Endodermal cell (in vitro differentiated cells): ENCODE measurements at regions not wholly inside any gene's neighbourhood (a gene's known extent, or its start where the extent isn't known, plus 50 kb on each side); places are given as distances from the start of the nearest gene placed in this dataset.

ENCODE experiments used
- DNase-seq: peaks from one replicate; pipeline ENCODE4 v3.0.0-alpha.2; 2017
- H3K27ac ChIP-seq: 2 replicates; pipeline ENCODE4 v1.5.1; 2013; ENCODE audit warnings: mild to moderate bottlenecking, low read depth, low read length, moderate library complexity
- H3K27me3 ChIP-seq: 2 replicates; pipeline ENCODE4 v1.6.1; 2013; ENCODE audit warnings: mild to moderate bottlenecking, low read length, moderate library complexity; ENCODE audit not compliant: insufficient read depth, control insufficient read depth, poor library complexity, severe bottlenecking
- H3K36me3 ChIP-seq: 2 replicates; pipeline ENCODE4 v1.7.0; 2013; ENCODE audit warnings: mild to moderate bottlenecking, low read length, moderate library complexity; ENCODE audit not compliant: control insufficient read depth, insufficient read depth
- H3K4me1 ChIP-seq: one replicate; pipeline ENCODE4 v1.7.0; 2013; ENCODE audit warnings: low read length; ENCODE audit not compliant: control insufficient read depth, insufficient read depth
- H3K4me3 ChIP-seq: 2 replicates; pipeline ENCODE4 v1.5.1; 2013; ENCODE audit warnings: mild to moderate bottlenecking, low read length, moderate library complexity
- H3K9ac ChIP-seq: 2 replicates; pipeline ENCODE4 v1.6.1; 2013; ENCODE audit warnings: mild to moderate bottlenecking, low read length, moderate library complexity; ENCODE audit not compliant: poor library complexity, severe bottlenecking; ENCODE audit errors: extremely low read depth
- H3K9me3 ChIP-seq: 2 replicates; pipeline ENCODE4 v1.6.1; 2013; ENCODE audit warnings: mild to moderate bottlenecking, low read length, moderate library complexity; ENCODE audit not compliant: control insufficient read depth
- H3K27ac Mint-ChIP-seq: 2 replicates; pipeline ENCODE4 v1.8.0; 2020; ENCODE audit warnings: mixed read lengths
- H3K27me3 Mint-ChIP-seq: 2 replicates; pipeline ENCODE4 v1.8.0; 2021; ENCODE audit warnings: mild to moderate bottlenecking, mixed read lengths; ENCODE audit not compliant: insufficient read depth
- H3K36me3 Mint-ChIP-seq: 2 replicates; pipeline ENCODE4 v1.8.0; 2020; ENCODE audit warnings: low read depth, mixed read lengths
- H3K4me1 Mint-ChIP-seq: 2 replicates; pipeline ENCODE4 v1.8.0; 2020; ENCODE audit warnings: mixed read lengths
- H3K4me3 Mint-ChIP-seq: 2 replicates; pipeline ENCODE4 v1.8.0; 2020; ENCODE audit warnings: mild to moderate bottlenecking, moderate library complexity, mixed read lengths
- H3K9me3 Mint-ChIP-seq: 2 replicates; pipeline ENCODE4 v1.8.0; 2020; ENCODE audit warnings: mild to moderate bottlenecking, mixed read lengths
- WGBS, 2 experiments: methylation state at CpG; one replicate each; pipeline versions ENCODE4 v1.1.5 to v1.1.7; 2013; ENCODE audit warnings: missing lambda C conversion rate in 2 of 2, mixed read lengths in 1 of 2; ENCODE audit not compliant: insufficient coverage in 1 of 2, insufficient read length in 1 of 2; 5-methylcytosine and 5-hydroxymethylcytosine counted together
- TF ChIP-seq, protein P1 (sequence below): fragments of 200-600 bp; sonication (generic); conservative IDR thresholded peaks from 2 replicates; pipeline ENCODE4 v1.5.0; 2021; ENCODE audit warnings: antibody characterized with exemption, mild to moderate bottlenecking

GRCh38 chr18:29501952-29502351, 1325.0 kb upstream of the CDH2 start:
- H3K4me3 ChIP-seq = no peak overlapping the region
- H3K27ac Mint-ChIP-seq = no peak overlapping the region
- TF ChIP-seq, protein P1, sequence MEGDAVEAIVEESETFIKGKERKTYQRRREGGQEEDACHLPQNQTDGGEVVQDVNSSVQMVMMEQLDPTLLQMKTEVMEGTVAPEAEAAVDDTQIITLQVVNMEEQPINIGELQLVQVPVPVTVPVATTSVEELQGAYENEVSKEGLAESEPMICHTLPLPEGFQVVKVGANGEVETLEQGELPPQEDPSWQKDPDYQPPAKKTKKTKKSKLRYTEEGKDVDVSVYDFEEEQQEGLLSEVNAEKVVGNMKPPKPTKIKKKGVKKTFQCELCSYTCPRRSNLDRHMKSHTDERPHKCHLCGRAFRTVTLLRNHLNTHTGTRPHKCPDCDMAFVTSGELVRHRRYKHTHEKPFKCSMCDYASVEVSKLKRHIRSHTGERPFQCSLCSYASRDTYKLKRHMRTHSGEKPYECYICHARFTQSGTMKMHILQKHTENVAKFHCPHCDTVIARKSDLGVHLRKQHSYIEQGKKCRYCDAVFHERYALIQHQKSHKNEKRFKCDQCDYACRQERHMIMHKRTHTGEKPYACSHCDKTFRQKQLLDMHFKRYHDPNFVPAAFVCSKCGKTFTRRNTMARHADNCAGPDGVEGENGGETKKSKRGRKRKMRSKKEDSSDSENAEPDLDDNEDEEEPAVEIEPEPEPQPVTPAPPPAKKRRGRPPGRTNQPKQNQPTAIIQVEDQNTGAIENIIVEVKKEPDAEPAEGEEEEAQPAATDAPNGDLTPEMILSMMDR = no peak
- no peaks in the 10 kb centered on the region for H3K4me1 ChIP-seq
- no peak overlapping the region for H3K27ac ChIP-seq
- H3K9me3 ChIP-seq = no peaks in the 10 kb centered on the region
- WGBS, 2 experiments = 95 to 96% methylated on average over 2 to 3 of the region's 3 CpGs
- no peak overlapping the region for H3K4me3 Mint-ChIP-seq
- no peaks in the 10 kb centered on the region for H3K36me3 Mint-ChIP-seq
- H3K27me3 Mint-ChIP-seq = no peaks in the 10 kb centered on the region
- DNase-seq = no peak
- H3K4me1 Mint-ChIP-seq = no peaks in the 10 kb centered on the region
- no peaks in the 10 kb centered on the region for H3K27me3 ChIP-seq
- H3K9ac ChIP-seq = no peak overlapping the region
- H3K36me3 ChIP-seq = no peaks in the 10 kb centered on the region
- H3K9me3 Mint-ChIP-seq = no peaks in the 10 kb centered on the region

DNA sequence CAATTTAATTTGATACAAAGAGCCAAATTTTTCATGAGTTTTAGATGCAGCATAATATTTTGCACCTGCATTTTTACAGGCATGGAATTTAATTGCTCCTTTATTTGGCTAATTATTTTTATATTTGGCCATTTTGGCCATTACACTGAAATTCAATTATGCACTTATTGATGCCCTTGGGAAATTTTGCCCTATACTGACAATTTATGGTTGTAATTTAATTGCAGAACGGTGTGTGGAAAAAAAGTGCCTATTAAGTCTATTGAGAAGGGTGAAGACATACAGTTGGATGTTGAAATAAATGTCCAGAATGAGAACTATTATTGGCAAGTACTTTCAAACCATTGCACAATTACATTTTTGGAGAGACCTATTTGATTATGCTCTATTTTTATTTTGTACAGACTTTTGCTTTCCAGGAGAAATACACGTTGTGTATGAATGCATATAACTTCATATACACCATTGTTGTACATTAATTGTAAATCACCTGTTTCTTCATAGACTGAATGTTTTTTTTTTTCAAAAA, 1319.3 kb upstream of the CDH2 start:
- DNase-seq = no peak
- H3K36me3 ChIP-seq = no peaks in the 10 kb centered on the region
- Mint-ChIP-seq H3K9me3 (no peaks in the 10 kb centered on the region), H3K36me3 (no peaks in the 10 kb centered on the region), H3K27ac (no peak overlapping the region), H3K4me1 (no peaks in the 10 kb centered on the region), H3K4me3 (no peak overlapping the region), H3K27me3 (no peaks in the 10 kb centered on the region)
- H3K4me1 ChIP-seq = no peaks in the 10 kb centered on the region
- 85% methylated on average over 2 of the region's 2 CpGs; no CpG with 5 or more reads in 1 of the 2 experiments for WGBS, 2 experiments
- no peak overlapping the region for H3K9ac ChIP-seq
- no peak overlapping the region for H3K4me3 ChIP-seq
- no peak overlapping the region for H3K27ac ChIP-seq
- no peaks in the 10 kb centered on the region for H3K9me3 ChIP-seq
- no peaks in the 10 kb centered on the region for H3K27me3 ChIP-seq
- TF ChIP-seq, protein P1 = no peak

DNA sequence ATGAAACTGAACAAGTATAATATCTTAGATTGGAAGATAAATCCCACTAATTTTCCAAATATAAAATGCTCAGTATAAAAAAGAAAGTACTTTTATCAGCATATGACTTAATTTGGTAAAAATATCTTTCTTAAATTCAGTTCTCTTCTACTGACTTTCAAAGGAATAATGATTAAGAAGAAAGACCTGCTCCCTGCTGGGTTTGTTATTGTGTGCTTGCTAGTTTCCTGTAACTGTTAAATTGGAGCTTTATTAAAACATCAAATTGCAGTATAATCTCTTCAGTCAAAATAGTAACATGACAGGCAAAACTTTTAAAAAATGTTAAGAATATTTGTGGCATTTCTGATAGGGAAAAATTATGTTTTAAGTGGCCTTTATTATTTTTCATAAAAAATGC, 1317.4 kb upstream of the CDH2 start:
- no peak for DNase-seq
- Histone ChIP-seq H3K4me3 (no peak overlapping the region), H3K4me1 (no peaks in the 10 kb centered on the region), H3K9me3 (no peaks in the 10 kb centered on the region), H3K36me3 (no peaks in the 10 kb centered on the region), H3K9ac (no peak overlapping the region), H3K27ac (no peak overlapping the region), H3K27me3 (no peaks in the 10 kb centered on the region)
- H3K36me3 Mint-ChIP-seq = no peaks in the 10 kb centered on the region
- TF ChIP-seq, protein P1 = no peak
- H3K4me1 Mint-ChIP-seq = no peaks in the 10 kb centered on the region
- no peak overlapping the region for H3K27ac Mint-ChIP-seq
- H3K27me3 Mint-ChIP-seq = no peaks in the 10 kb centered on the region
- H3K4me3 Mint-ChIP-seq = no peak overlapping the region
- no peaks in the 10 kb centered on the region for H3K9me3 Mint-ChIP-seq
